T47D (cell line): ENCODE measurements at regions not wholly inside any gene's neighbourhood (a gene's known extent, or its start where the extent isn't known, plus 50 kb on each side); places are given as distances from the start of the nearest gene placed in this dataset.

ENCODE experiments used
- DNase-seq, 2 experiments: peaks; one replicate each; pipeline versions ENCODE4 v3.0.0 to v3.0.0-alpha.2; 2011 to 2012; ENCODE audit warnings: low read depth in 1 of 2, low spot score in 1 of 2
- JUND ChIP-seq: IDR thresholded peaks from 2 replicates; pipeline ENCODE4 v1.6.1; 2012; ENCODE audit warnings: low read depth
- in situ Hi-C: cut with HindIII; loops from 2 replicates; pipeline ENCODE4 v1.10.0; 2016; ENCODE audit warnings: low sequenced_read_pairs, low pct_unique_long_range_greater_than_20kb

DNA sequence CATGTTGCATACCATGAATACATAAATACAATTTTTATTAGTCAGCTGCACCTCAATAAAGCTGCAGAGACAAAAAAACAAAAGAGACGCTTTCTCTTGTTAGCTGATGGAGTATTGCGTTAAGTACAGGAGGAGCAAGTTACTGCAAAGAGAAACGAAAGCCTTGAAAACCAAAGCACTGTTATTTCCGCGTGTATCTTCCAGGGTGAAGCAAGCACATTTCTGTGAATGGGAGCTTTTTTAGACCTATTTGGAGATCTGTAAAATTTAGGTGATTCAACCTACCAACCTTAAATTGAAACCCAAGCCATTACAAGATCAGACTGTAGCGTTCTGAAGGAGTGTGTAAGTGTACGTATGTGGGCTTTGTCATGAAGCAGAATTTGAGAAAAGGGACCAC is 390.4 kb downstream of the SOX9 start:
- TF ChIP-seq JUND = no peak
- in situ Hi-C loops = no loop called here
- DNase-seq = no peak

DNA sequence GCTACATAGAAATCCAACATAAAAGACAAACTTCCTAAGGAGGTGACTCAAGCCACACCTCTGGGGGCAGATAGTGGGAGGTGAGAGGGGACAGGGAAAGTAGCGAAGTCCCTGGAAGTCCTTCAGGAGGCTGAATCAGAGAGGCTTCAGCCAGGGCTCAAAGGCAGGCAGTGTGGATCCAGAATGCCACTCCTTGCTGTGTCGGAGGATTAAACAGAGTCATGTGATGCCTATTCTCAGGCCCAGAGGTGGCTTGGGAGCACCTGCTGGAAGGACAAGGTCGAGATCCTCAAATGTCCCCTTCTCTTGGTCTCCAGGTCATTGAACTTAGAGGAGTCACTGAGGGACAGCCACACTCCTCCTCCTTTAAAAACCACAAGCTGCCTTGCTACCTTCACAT is 391.1 kb downstream of the SOX9 start:
- TF ChIP-seq JUND = no peak
- DNase-seq = no peak
- in situ Hi-C loops = no loop called here

DNA sequence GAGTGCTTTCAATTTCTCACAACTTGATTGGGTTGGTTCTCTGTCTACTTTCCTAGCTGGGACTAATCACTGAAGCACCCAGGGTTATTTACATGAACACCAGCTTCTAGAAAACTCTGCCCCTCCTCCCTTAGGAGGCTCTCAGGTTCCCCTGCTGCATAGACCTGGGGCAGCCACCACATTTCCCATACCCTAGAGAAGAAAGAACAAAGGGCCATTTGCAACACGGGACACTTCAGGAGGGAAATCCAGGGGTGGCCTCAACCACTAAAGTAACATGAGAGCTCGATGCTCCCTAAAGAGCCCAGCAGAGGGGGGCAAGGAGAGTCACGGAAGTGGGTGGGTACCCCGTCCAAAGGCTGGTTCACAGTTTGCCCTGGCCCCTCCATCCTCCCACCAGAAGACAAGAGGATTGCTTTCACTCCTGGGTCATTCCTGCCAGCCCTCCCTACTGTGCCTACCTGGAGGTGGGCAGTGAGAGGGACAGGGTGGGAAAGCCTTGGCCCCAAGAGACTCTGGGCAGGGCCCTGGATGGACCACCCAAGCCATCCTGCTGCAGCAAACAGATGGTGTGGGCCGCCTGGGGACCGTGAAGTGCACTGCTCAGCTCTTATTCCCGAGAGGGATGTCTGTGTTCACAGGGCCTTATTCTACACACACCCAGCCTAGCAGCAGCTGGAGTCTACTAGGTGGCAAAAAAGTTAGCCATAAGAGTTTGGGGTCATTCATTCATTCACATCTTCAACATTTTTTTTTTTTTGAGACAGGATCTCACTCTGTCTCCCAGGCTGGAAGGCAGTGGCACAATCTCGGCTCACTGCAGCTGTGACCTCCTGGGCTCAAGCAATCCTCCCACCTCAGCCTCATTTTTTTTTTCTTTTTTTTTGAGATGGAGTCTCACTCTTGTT is 392.1 kb downstream of the SOX9 start:
- in situ Hi-C loops = no loop called here
- TF ChIP-seq JUND = no peak
- no peak for DNase-seq

DNA sequence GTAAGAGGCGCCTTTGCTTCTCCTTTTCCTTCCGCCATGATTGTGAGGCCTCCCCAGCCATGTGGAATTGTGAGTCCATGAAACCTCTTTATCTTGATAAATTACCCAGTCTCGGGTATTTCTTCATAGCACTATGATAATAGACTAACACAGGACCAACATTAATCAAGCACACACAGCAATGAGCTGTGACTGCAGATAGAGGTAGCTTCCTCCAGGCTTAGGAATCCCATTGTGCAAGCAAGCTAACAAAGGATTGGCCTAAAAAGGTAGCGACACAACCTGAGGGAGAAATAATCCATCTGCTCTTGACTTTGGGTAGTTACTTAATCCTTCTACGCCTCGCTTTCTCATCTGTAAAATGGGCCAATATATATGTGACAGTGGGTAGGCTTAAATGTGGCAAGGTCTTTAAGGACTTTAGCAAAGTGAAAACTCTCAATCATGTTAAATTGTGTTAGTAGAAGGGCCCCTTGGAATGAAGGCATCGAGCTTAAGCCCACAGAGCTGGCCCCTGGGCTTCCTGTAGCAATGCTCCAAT is 393.6 kb downstream of the SOX9 start:
- TF ChIP-seq JUND = no peak
- no peak for DNase-seq
- in situ Hi-C loops = no loop called here

DNA sequence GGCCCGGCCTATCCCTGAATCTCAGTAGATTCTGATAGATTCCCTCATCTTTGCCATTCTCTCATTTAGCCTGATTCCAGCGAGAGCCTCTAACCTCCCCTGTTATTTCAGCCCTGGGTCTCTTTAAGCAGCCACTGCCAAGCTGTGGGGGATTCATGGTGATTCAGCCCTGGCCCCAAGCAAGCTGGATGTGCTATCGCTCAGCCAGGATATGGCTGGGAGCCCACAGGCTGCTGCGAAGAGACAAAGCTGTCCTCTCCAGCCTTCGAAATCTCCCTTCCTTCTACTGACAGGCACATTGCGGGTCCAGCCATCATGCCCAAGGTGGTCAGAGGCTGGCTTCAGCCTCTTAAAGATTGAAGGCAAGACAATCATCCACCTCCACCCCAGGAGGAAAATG is 394.1 kb downstream of the SOX9 start:
- TF ChIP-seq JUND = no peak
- no peak for DNase-seq
- in situ Hi-C loops = no loop called here

DNA sequence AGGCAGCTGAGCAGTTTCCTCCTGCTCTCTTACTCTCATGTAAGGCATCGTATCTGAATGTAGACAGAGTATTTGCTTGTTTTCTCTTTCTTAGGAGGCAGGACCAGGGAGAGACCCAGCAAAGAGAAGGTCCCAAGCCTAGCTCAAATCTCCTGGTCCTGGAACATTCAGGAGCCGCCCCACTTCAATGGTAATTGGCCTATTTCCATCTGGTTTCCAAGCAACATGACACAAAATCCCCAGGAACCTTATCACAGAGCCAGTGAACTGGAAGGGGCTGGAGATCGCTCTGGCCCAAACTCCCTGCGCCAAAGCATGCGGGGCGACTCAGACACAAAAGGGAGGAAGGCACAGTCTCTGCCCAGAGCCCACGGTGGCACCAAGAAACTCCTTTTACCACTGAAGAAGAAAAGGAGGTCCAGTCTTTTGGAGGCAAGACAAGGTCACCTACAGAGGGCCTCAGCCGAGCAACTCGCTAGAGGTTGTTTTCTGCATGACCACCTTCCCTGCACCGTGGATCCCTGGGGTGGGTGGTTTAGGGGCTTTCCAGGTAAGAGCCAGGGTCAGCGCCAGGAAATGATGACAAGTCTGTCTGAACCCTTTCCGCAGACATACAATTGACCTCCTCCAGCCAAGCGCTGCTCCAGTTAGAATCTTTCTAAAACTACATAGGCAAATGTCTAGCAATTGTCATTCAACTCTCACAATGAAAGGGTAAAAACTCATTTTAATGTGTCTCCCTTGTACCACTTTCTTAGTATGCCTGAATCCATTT is 394.7 kb downstream of the SOX9 start:
- in situ Hi-C loops = no loop called here
- DNase-seq = no peak
- TF ChIP-seq JUND = no peak

DNA sequence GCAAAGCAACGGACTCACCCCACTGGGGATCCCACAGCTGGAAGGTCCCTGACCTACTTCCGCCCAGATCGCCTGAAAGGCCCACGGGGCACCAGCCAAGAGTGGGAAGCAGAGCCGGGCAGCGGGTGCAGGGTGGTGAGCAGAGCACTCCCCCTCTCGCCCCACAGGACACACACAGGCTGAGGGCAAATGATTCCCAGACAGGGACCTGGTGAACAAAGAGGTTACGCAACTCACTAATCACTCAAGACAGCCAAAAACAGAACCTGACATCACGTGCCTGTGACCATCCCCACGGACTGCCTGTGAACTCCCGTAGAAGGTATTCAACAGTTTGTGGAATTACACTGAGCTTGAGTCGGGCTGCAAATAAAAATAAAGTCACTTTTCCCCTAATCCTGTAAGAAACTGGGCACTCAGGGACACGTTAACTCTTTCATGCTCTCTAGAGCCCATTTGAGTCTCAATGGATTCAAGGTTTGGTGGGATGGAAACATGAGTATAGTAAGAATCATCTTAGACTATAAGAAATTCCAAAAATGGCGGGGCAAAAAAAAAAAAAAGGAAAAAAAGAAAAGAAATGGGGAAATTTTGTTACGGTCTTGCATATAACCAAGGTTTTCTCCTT is 396.1 kb downstream of the SOX9 start:
- TF ChIP-seq JUND = no peak
- no peak for DNase-seq
- in situ Hi-C loops = no loop called here

DNA sequence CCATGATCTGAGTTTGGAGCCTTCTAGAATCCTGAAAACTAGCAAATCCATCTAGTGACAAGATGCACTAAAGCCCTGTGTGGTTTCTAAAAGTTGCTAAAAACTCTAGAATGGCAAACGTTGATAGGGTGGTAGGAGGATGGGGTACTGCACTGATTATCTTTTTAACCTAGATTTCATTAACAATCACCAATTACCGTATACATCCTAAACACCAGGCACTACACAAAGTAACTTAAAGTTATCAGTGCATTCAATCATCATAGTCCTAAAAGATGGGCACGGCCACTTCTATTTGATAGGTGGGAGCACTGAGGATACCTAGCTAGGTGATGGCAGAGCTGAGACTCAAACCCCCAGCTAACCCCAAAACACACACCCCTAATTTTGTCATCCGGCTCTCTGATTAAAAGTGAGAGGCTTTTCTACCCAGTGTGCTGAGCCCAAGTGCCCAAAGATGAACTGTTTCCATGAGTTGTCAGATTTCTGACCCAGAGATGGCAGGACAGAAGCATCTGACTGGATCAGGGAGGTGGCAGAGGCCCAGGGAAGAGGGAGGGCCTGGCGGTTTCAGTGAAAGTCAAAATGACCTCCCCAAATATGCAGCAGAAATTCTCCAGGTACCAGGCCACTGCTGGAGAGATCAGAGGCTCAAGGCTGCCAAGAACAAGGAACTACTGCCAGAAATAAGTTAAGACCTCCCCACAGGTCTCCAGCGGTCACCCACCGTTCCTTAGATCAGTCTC is 396.8 kb downstream of the SOX9 start:
- TF ChIP-seq JUND = no peak
- in situ Hi-C loops = no loop called here
- DNase-seq = peak in 1 of 2 experiments; percentile 92

DNA sequence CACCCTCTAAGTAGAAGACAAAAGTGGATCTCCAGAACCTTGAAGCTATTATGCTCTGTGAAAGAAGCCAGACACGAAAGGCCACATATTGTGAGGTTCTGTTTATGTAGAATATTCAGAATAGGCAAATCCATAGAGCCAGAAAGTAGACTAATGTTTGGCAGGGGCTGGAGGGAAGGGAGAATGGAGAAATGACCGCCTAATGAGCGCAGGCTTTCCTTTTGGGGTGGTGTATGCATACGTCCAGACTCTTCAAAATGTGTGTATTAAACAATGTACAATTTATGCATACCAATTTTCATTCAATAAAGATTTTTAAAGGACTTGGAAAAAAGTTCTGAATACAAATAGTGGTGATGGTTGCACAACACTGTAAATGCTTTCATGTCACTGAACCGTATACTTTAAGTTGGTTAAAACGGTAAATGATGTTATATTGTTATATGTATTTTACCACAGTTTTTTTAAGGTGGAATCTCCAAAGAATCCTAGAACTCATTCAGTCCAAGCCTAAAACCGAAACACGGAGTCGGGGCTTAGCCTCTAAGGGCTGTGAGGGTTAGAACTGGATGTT is 397.4 kb downstream of the SOX9 start:
- DNase-seq = no peak
- in situ Hi-C loops = no loop called here

DNA sequence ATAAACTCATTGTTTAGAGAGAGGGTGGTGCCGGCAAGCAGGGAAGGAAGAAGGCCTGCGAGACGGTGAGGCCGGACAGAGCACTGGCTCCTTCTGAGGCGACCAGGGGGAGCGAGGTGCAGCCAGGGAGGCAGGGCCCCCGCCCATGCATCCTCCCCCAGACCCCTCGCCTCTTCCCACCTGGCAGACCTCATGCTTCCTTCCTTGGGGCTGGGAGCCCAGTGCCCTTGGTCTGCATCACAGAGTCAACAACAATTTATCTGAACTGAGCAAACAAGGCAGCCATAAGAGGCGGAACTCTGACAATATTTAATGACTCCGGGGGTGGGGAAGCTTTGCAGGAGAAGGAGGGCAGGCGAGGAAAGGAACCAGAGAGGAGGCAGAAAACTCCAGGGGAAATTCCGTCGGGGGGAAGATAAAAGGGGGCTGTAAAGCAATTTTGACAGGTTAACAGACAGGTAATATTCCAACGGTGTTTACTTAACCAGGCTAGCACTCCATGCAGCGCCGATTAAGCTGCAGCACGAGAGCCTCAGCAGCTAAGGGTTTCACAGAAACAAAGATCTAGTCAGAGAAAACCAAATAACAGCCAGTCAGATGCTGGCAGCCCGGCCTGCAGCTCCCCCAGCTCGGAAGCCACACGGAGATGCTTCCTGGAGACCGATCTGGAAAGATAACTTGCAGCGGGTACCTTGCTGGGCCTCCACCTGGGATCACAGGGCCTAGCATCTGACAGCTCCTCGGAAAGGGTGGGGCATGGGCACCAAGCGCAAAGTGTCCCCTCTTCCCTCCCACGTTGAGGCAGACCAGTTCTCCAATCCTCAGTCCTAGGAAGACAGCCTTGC is 398.2 kb downstream of the SOX9 start:
- peak; percentile 62 to 97 for DNase-seq
- in situ Hi-C loops = no loop called here
- peak; percentile 76 for TF ChIP-seq JUND

More for the DNA sequence above, 397.4 kb downstream of the SOX9 start:
- TF ChIP-seq JUND = no peak

DNA sequence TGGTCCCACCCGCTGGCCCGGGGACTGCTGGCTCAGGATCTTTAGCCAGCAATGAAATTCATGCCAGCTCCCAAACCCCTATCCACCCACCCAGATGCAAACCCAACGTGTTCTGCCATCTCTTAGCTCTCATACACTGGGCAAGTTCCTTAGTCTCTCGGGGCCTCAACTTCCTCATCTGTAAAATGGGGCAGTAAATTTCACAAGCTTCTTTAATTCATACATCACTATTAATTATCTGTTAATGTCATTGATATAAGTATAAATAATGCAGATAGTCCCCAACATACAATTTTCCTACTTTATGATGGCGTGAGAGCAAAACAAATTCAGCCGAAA is 398.7 kb downstream of the SOX9 start:
- DNase-seq = no peak
- TF ChIP-seq JUND = no peak
- in situ Hi-C loops = no loop called here
